ENCODE measurements at regions not wholly inside any gene's neighbourhood (a gene's known extent, or its start where the extent isn't known, plus 50 kb on each side); places are given as distances from the start of the nearest gene placed in this dataset.
"Not testable (repeated sequence)": the region's sequence is repeated elsewhere in the genome, so short reads cannot be mapped to it uniquely, and the experiment has no call there.

DNA sequence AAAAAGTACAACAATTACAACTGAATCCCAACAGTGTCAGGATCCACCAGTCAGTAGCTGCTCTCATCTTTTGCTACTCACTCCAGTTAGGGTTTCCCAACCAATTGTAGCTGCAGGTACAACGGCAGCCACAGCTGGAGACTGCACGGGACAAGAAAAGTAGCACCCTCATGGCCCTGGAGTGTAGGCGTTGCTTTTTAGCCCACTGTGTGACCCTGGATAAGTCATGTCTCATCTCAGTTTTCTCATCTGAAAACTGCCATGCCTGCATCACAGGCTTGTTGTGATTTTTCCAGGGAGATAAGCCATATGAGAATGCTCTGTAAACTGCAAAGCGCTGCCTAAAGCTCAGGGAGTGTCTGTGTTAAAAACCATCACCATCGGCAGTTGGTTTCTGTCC is 535.6 kb upstream of the IL12A start:
- no peak for DNase-seq (ENCODE audit: low read depth, low spot score)

DNA sequence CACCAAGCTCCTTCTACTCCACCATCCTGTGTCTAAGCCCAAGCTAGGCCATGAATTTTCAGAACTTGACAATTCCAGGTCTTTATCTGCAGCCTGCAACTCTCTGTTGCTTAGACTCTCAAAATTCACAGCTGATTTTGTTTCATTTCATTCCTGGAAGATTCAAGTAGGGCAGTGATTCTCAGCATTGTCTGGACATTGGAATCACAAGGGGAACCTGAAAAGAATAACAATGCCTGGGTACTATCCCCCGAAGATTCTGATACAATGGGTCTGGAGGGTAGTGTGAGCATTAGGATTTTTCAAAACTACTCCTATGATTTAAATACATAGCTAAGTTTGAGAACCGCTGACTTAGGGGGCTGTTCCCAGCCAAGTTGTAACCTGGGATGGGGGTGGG is 534.7 kb upstream of the IL12A start:
- no peak for DNase-seq (ENCODE audit: low read depth, low spot score)

DNA sequence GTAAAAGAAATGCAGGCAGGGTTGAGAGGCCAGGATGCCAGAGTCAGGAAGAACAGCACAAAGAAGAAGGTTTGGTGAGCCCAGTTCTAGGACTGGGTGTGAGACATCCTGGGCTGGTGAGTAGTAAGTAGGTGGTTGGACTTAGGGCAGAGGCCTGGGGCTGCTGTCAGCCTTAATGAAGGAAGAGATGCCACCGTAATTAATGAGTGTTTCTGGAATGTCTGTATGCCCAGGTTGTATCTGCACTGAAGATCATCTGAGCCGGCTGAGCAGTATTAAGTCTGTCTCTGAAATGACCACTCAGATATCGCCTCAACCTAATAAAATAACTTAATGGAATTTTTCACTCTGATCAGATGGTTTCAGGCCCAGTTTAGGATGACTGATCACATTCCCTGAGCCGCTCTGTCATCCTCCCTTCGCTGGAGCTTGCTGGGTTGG is 532.9 kb upstream of the IL12A start:
- no peak for DNase-seq (ENCODE audit: low read depth, low spot score)

DNA sequence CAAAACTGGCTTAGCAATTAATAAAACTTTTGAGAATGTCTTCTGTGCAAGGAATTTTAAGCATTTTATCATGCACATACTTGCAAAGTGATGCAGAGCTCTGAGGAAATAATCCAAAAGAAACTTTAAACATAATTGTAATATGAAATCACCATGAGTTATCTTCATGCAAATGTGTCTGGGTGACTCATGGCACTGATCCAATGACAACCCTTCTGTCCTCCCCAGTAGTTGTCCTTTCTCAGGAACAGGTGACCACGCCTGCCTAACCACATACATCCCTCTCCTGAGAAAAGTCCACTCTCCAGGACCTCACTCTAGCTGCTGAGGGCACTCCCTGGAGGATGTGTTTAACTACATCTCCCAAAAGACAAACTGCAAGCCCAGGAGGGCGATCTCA is 530.6 kb upstream of the IL12A start:
- no peak for DNase-seq (ENCODE audit: low read depth, low spot score)

DNA sequence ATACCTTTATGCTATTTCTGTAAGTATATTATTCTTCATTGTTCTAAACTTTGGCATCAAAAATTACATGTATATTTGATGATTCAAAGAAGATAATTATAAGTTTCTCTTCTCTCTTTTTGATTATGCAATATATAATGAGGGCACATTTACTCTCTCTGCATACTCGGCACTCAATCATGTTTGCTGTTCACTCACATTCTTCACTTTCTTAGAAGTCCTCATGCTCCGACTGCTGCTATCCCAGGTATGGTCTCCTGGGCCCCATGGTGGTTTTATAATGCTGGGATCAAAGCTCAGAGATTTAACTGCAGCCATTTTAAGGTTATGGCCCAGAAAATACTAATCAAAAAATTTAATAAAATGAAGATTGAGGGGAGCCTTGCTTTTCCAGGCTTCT is 529.7 kb upstream of the IL12A start:
- DNase-seq (ENCODE audit: low read depth, low spot score): no peak

DNA sequence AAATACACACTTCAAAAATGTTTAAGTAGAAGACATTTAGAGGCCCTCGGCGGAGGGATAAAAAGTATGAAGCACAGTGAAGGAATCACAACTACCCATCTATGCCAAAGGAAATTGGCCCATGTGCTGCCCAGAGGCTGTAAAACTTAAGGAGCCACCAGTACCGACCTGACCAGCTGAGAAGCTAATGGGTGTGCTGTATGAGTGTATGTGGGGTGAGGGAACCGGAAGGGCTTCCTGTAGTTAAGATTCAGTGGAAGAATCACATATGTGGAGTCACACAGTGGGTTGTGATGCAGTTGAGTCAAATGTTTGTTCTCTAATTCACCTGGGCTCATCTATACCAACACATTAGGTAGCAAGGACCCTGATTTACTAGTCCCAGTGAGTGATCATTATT is 516.0 kb upstream of the IL12A start:
- DNase-seq (ENCODE audit: low read depth, low spot score): no peak

DNA sequence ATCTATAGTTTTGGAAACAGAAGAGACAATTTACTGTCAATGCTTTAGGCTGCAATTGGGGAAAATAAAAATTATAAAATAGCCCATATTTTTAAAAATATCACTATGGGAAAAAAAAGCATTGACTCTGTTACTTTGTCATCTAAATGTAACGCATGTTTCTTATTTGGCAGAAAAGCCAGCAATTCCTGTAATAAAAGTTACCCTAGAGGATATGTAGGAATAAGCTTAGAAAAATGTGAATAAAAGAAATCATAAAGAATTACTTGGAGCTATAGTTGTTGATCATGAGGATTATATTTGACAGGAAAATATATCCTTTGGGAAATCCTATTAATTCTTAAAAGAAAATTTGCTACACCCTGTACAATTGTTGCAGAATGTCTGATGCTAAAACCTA is 515.4 kb upstream of the IL12A start:
- DNase-seq (ENCODE audit: low read depth, low spot score): no peak

DNA sequence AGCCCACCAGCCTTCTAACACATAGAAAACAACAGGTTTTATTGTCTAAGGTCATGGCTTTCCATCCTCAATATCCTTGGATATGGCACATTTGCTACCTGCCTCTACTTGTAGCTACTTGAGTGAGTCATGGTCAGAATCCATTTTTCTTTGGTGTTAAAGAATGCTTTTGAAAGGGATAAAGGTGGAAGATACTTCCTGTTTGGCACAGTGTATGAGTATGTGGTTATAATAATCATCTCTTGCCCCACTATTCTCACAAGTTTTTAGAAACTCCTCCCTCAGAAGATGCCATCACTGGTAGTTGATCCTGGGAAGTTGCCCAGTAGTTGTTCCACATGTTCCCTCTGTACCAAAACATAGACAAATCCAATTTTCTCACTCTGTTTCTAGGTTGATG is 508.6 kb upstream of the IL12A start:
- no peak for DNase-seq (ENCODE audit: low read depth, low spot score)

DNA sequence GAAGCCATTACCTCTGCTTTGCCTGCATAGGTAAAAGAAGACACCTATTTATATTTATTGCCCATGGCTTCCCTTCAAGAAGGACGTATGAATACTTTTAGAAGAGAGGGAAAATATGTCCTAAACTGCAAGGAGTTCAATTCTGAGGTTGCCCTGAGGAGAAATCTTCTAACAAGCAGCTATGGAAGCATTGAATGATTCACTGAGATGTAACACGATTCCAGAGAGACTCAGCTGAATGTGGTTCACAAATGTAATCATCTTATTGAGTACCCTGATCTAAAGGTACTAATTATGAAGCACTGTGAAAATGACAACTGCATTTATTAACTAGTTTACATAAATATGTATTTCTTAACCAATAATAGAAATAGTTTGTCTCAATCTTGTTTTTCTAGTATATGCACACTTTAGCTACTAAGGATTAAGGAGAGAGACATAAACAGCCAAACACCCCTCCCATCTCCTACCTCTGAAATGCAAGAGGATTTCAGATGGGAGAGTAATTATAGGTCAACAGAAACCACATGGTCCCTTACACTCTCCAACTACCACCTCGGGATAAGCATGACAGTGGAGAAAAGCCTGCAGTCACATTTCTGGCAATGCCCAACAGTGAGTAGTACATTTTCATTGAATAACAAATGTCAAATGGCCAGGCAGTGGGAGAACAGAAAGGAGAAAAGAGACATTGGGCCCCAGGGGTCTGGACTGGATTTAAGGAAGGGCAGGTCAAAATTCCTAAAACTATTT is 506.2 kb upstream of the IL12A start:
- no peak for DNase-seq (ENCODE audit: low read depth, low spot score)

DNA sequence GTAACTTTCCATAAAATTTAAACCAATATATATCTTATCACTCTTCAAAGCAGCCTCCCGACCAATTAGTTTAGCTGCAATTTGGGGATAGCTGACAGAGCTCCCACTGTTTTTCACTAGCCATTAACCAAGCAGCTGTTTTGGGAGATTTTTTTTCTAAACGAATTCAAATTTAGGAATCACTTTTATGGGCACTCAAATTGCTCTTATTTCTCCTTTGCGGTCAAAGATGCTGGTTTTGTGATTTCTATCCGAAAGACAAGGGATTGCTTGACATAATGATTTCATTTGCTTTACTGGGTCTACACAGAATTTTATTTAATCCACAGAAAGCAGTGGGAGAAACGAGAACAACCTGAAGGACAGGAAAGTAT is 505.7 kb upstream of the IL12A start:
- DNase-seq (ENCODE audit: low read depth, low spot score): no peak

DNA sequence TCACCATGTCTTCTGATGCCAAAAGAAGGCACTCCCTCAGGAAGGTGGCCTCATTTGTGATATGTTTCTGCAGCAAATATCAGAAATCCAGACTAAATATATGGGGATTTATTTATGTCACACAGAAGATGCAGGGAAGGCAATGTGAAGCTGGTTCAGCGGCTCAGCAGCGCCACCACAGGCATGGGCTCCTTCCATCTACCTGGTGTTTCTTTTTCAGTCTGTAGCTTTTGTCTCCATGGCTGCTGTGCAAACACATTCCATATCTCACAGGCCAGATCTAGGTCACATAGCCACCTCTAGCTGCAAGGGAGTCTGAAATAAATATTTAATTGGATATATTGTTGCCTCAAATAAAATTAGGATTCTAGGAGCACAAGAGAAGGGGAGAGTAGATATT is 502.1 kb upstream of the IL12A start:
- peak; percentile 40 for DNase-seq (ENCODE audit: low read depth, low spot score)

DNA sequence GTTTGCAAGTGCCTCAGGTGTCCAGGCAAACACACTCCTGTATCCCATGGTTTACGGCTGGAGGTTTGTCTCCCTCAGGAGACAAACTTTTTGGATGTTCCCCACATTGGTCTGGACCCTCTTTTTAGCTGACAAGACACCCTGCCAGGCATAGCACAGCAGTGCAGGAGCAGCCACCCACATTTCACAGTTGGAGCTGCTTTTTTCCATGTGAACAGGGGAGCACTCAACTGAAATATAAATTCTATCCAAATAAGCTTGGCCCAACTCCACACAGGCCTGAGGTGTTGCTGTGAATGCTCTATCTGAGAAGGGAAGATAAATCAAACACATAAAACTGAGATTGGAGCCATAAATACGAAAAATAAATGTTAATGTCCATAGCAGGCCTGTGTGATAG is 501.3 kb upstream of the IL12A start:
- DNase-seq (ENCODE audit: low read depth, low spot score): no peak

DNA sequence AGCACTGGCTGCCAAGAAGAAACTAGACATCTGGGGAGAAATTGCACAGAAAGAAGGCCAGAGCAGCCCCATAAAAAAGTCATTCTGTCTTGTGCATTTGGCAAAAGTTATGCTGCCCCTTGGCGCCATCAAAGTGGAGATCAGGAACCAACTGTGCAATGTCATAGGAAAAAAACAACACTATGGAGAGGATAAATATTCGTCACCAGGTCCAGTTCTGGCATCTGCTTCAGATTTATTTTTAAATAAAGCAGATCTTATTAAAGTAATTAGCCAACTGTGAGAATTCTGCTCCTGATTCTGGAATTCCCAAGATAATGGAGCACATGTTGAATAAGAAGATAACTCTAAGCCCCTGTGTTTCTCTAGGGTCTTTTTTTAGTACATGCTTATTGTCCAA is 500.0 kb upstream of the IL12A start:
- no peak for DNase-seq (ENCODE audit: low read depth, low spot score)

DNA sequence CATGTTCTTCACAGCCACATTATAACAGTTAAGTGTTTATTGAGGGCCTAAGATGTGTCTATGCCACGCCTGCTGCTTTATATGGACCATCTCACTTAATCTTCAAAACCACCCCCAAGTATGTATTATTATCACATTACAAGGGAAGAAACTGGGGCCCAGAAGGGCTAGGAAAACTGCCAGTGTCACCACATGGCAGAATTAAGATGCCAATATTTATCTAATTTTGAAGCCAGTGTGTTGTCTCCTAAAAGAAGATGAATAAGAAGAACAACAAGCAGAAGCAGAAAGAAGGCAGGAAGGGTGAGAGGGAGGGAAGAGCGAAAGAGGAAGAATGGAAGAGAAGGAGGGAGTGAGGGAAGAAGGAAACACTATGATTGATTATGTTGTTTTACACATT is 491.3 kb upstream of the IL12A start:
- no peak for DNase-seq (ENCODE audit: low read depth, low spot score)

DNA sequence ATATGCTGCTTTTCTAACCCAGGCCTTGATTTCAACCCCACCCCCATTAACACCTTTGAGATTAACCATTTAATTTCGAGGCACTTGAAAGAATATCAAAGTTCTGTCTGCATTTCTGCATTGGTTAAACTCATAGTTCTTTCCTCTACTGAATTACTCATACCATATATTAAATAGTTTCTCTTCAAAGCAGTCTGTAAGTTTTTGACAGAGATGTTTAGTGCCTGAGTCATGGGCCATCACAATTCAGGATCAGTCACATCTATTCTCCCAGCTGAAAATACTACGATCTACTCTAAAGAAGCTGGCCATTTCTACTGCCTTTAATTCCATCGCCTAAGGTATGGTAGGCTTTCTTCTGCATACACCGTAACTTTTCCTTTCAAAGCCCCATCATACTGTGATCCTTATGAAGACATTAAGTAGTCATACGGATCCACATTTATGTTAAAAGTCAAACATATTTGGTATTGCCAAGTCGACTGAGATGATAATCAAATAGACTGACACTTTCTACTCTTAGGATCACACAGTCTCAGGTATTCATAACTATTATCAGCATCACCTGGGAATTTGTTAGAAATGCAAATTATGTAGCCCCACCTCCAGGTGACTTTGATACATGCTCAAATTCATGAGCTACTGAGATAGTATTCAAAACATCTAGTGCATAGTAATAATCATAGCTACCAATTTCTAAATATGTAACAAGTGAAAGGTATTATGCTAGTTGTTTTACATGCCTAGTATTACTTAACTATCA is 489.4 kb upstream of the IL12A start:
- DNase-seq (ENCODE audit: low read depth, low spot score): no peak

DNA sequence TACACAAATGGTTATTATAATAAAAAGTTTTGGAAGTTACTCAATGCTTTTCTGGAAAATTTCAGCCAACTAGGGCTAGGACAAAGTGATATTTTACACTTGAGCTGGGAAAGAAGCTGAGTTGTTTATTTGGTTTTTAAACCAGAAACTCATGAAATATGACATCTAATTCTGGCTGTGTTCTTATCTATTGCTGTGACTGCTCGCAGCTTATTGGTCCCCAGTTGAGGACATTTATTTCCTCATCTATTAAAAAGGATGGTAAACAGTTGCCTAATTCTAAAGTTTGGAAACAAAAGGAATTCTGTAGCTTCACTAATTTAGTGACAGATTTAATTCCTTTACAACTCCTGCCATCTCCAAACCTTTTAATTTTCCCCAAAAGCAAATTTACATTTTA is 487.6 kb upstream of the IL12A start:
- DNase-seq (ENCODE audit: low read depth, low spot score): no peak

DNA sequence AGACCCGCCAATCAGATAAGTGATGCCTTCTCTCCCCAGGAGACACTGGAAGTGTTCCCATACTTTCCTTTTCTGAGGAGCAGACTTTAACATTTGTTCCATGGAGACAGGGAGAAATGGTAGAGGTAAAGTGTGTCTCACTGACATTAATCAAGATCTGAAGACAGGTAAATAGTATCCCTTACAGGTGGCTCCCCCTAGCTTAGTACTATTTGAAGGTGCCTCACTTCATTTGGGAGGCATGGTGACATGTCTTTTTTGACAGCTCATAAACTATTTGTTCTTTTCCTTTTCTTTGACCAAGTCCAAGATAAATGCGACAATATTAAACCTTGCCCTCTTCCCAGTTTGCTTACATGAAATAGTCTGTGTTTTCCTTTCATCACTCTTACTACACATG is 485.6 kb upstream of the IL12A start:
- DNase-seq (ENCODE audit: low read depth, low spot score): no peak

DNA sequence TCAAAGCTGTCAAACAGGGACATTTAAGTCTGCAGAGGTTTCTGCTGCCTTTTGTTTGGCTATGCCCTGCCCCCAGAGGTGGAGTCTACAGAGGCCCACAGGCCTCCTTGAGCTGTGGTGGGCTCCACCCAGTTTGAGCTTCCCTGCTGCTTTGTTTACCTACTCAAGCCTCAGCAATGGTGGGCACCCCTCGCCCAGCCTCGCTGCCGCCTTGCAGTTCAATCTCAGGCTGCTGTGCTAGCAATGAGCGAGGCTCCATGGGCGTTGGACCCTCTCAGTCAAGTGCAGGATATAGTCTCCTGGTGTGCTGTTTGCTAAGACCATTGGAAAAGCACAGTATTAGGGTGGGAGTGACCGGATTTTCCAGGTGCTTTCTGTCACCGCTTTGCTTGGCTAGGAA is 477.6 kb upstream of the IL12A start:
- DNase-seq (ENCODE audit: low read depth, low spot score): not testable (repeated sequence)

DNA sequence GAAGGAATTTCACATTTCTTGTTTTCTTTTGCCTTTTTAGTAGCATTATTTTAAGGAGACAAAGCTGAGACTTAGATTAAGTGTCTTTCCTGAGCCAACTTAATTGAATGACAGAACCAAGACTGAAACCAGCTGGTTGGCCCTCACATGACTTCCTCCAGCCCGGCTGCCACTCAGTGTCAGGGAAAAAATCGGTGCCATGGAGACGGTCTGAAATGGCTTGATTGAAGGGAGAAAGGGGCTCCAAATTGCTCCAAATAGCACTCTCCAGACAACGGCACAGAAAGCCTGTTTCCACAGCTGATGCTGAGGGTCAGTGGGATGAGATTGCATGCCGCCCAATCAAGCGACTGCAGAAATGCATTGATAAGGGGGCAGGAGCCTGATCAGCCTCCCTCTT is 475.2 kb upstream of the IL12A start:
- DNase-seq (ENCODE audit: low read depth, low spot score): no peak

DNA sequence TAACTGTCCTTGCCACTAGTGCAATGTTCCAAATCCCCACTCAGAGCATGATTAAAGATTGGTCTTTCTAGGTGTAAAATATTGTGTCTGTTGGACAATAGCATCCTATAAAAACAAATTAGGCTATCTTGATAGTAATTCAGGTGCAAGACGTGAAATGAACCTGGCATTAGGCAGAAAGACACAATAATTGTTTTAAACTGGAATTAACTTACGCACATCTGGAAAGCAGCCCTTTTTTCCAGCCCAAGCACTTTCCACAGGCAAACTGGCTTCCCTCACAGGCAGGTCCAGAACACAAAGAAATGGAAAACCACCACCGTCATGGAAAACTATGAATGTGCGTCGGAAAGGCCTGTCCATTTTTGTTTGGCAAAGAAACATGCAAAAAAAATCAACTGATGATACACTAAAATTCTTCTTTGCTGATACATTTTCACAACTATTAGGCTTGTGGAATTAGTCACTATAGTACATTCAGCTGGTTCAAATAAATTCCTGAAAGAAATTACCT is 474.7 kb upstream of the IL12A start:
- no peak for DNase-seq (ENCODE audit: low read depth, low spot score)

DNA sequence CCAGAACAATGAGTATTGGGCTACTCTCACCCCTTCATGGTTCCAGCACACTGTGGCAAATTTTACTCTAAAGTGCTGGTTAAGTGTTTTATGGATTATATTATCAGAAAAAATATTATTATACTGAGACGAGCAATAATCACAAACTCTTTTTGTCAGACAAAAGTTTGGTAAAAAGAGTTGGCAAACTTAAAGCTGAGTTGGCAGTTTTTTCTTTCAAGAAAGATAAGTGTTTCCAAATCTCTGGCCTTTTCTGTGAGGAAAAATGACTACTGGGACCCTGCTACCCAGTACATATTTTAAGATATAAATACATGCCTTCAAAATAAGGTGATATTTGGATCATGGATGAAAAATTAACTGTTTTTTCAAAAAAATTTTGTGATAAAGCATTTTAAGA is 471.5 kb upstream of the IL12A start:
- no peak for DNase-seq (ENCODE audit: low read depth, low spot score)

DNA sequence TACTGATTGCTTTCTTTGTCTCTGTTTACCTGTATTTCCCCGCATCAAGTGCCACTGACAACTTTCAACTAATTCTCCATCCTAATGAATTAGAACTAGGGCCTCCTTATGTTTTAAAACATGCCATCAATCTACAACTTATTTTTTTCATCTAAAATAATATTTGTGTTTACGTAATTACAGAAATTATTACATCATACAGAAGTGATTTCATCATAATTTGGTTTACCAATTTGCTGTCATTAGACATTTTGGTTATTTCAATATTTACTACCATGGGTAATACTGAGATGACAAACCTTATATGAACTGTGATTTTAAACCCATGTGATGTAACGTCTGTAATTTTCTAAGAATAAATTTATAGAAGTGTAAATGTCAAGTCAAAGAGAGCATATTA is 468.0 kb upstream of the IL12A start:
- DNase-seq (ENCODE audit: low read depth, low spot score): no peak

DNA sequence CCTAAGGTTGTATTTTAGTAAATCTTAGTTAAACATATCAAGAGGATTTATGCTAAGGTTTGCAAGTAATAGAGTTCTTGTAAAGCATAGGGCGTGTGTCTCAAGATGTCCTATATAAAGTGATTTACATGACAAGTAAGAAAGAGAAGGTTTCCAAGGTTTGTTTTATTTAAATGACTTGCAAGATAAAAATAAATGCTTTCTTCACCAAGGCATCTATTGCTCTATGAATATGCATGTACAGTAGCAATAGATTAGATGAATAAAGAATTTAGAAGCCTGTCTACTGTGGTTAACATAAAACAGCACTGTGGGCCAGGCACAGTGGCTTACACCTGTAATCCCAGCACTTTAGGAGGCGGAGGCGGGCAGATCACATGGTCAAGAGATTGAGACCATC is 466.4 kb upstream of the IL12A start:
- no peak for DNase-seq (ENCODE audit: low read depth, low spot score)
